ENCODE measurements at regions not wholly inside any gene's neighbourhood (a gene's known extent, or its start where the extent isn't known, plus 50 kb on each side); places are given as distances from the start of the nearest gene placed in this dataset.

GRCh38 chr2:6072276-6072675 is 380.1 kb downstream of the SOX11 start:
- TF ChIP-seq POLR2A (IDR thresholded peaks at IDR 0.05; ENCODE audit: low read length) (no peak), GATA1 (IDR thresholded peaks at IDR 0.05; ENCODE audit: low read depth, low read length) (no peak)
